GM12878 (cell line): ENCODE measurements at regions not wholly inside any gene's neighbourhood (a gene's known extent, or its start where the extent isn't known, plus 50 kb on each side); places are given as distances from the start of the nearest gene placed in this dataset.

ENCODE experiments used
- ATAC-seq: fragments of 200-7000 bp; cut with Tn5 transposase; 3 replicates; pipeline ENCODE4 v1.9.1; 2020; ENCODE audit warnings: mild to moderate bottlenecking, moderate library complexity
- BruUV-seq: library from RNA; stranded (reverse); fragments of 400-500 nt; replicated peaks from 2 replicates; lab custom pipeline; 2021; lab: Mats Ljungman, UMichigan
- CTCF ChIA-PET: fragments of 300-600 bp; sonication (Branson Sonifier 250); formaldehyde crosslinking; extraction: SDS; loops from one replicate; lab custom pipeline; 2021; ENCODE audit warnings: inconsistent platforms; lab: Yijun Ruan, JAX
- POLR2A ChIA-PET: fragments of 350-600 bp; formaldehyde crosslinking; extraction: SDS; loops from one replicate; lab custom pipeline; 2021; ENCODE audit warnings: inconsistent platforms; lab: Charles Lee
- RAD21 ChIA-PET: fragments of 300-600 bp; sonication (Branson Sonifier 250); formaldehyde crosslinking; loops from one replicate; lab custom pipeline; 2023; ENCODE audit warnings: antibody characterized with exemption; ENCODE audit not compliant: unreplicated experiment; lab: Charles Lee
- SMC1A ChIA-PET: fragments of 300-600 bp; sonication (Branson Sonifier 250); formaldehyde crosslinking; loops from one replicate; lab custom pipeline; 2023; ENCODE audit not compliant: unreplicated experiment, uncharacterized antibody; lab: Charles Lee
- DNase-seq: peaks from one replicate; pipeline ENCODE4 v3.0.0-alpha.2; 2011; ENCODE audit warnings: low read depth, low spot score
- FAIRE-seq: peaks from 3 replicates; lab custom pipeline; 2011; peaks lifted over from hg19 to GRCh38; lab: Jason Lieb, UNC
- H2AFZ ChIP-seq: 2 replicates; pipeline ENCODE4 v1.6.0; 2011; ENCODE audit warnings: low read depth, low read length, control low read depth; ENCODE audit not compliant: control insufficient read depth
- H3K27ac ChIP-seq: 2 replicates; pipeline ENCODE4 v1.5.1; 2011; ENCODE audit warnings: control low read depth; ENCODE audit not compliant: control insufficient read depth, insufficient read depth
- H3K27me3 ChIP-seq, 2 experiments: replicated peaks in 1 of 2; 2 replicates each; pipeline versions ENCODE4 v1.6.0 to v1.6.1; 2011; ENCODE audit warnings: low read length in 1 of 2; ENCODE audit not compliant: control insufficient read depth in 2 of 2, insufficient read depth in 2 of 2
- H3K36me3 ChIP-seq, 2 experiments: 2 replicates each; pipeline ENCODE4 v1.5.1; 2011; ENCODE audit warnings: low read length in 1 of 2; ENCODE audit not compliant: control insufficient read depth in 2 of 2, insufficient read depth in 2 of 2
- H3K4me1 ChIP-seq: 2 replicates; pipeline ENCODE4 v1.6.1; 2011; ENCODE audit warnings: mild to moderate bottlenecking, low read length, moderate library complexity, mixed read lengths; ENCODE audit not compliant: control insufficient read depth, insufficient read depth
- H3K4me2 ChIP-seq: 2 replicates; pipeline ENCODE4 v1.6.0; 2011; ENCODE audit warnings: control low read depth; ENCODE audit not compliant: control insufficient read depth, insufficient read depth
- H3K4me3 ChIP-seq: fragments of 200-600 bp; sonication (generic); 2 replicates; pipeline ENCODE4 v1.5.1; 2016
- H3K79me2 ChIP-seq: 2 replicates; pipeline ENCODE4 v1.6.0; 2011; ENCODE audit warnings: low read length; ENCODE audit not compliant: control insufficient read depth, insufficient read depth
- H3K9ac ChIP-seq: 2 replicates; pipeline ENCODE4 v1.8.0; 2011; ENCODE audit warnings: low read length, control low read depth, mixed read lengths; ENCODE audit not compliant: control insufficient read depth, insufficient read depth
- H3K9me3 ChIP-seq: replicated peaks from 3 replicates; pipeline ENCODE4 v1.5.1; 2011; ENCODE audit warnings: mild to moderate bottlenecking, low read length; ENCODE audit not compliant: control insufficient read depth, insufficient read depth
- H4K20me1 ChIP-seq: 2 replicates; pipeline ENCODE4 v1.6.0; 2011; ENCODE audit not compliant: control insufficient read depth, insufficient read depth
- BCL3 ChIP-seq: IDR thresholded peaks from 2 replicates; pipeline ENCODE4 v1.6.1; 2011; ENCODE audit warnings: borderline replicate concordance, low read depth, mild to moderate bottlenecking, moderate library complexity, low read length; ENCODE audit not compliant: insufficient read depth, poor library complexity, severe bottlenecking
- CBX3 ChIP-seq: fragments of 200-600 bp; sonication (generic); IDR thresholded peaks from 2 replicates; pipeline ENCODE4 v1.6.1; 2016; ENCODE audit warnings: low read depth, borderline replicate concordance
- EED ChIP-seq: sonication (generic); IDR thresholded peaks from 2 replicates; pipeline ENCODE4 v1.6.1; 2016; ENCODE audit warnings: antibody characterized with exemption, low read depth
- IRF4 ChIP-seq: IDR thresholded peaks from 2 replicates; pipeline ENCODE4 v1.6.1; 2011; ENCODE audit warnings: low read depth, low read length
- MXI1 ChIP-seq: fragments of 150-350 bp; IDR thresholded peaks from 2 replicates; pipeline ENCODE4 v1.6.1; 2011; ENCODE audit warnings: low read depth, mild to moderate bottlenecking, inconsistent platforms, low read length, improper control_type of control experiment
- SRF ChIP-seq, 2 experiments: IDR thresholded peaks; 2 replicates each; pipeline ENCODE4 v1.6.1; 2011; ENCODE audit warnings: low read depth in 2 of 2, low read length in 2 of 2, mild to moderate bottlenecking in 1 of 2, moderate library complexity in 1 of 2
- STAT1 ChIP-seq: fragments of 450-650 bp; conservative IDR thresholded peaks from 2 replicates; pipeline ENCODE4 v1.6.1; 2014; ENCODE audit warnings: antibody characterized with exemption, mild to moderate bottlenecking
- USF2 ChIP-seq: IDR thresholded peaks from 2 replicates; pipeline ENCODE4 v1.6.1; 2011; ENCODE audit warnings: low read depth, low read length, improper control_type of control experiment, borderline replicate concordance
- ZNF207 ChIP-seq: fragments of 450-650 bp; IDR thresholded peaks from 2 replicates; pipeline ENCODE4 v1.6.1; 2014; ENCODE audit warnings: antibody characterized with exemption, mild to moderate bottlenecking, borderline replicate concordance
- ZNF217 ChIP-seq: fragments of 450-650 bp; IDR thresholded peaks from 2 replicates; pipeline ENCODE4 v1.6.1; 2017; ENCODE audit warnings: antibody characterized with exemption, mild to moderate bottlenecking
- WGBS: methylation state at CpG from one replicate; pipeline ENCODE4 v1.1.6; 2016; ENCODE audit warnings: low lambda C conversion rate; ENCODE audit not compliant: insufficient replicate concordance, insufficient coverage; ENCODE audit errors: missing lambda C conversion rate; 5-methylcytosine and 5-hydroxymethylcytosine counted together
- in situ Hi-C: fragments of 300-500 bp; cut with MboI; formaldehyde crosslinking; loops from 9 replicates; pipeline ENCODE4 v1.14.3; 2018; ENCODE audit warnings: mixed read lengths
- intact Hi-C: fragments of 100-400 bp; cut with micrococcal nuclease; formaldehyde crosslinking; loops from one replicate; pipeline ENCODE4 v1.14.2; 2022; ENCODE audit not compliant: unreplicated experiment
- TF ChIP-seq, protein P1 (sequence below): fragments of 450-650 bp; IDR thresholded peaks from 2 replicates; pipeline ENCODE4 v1.6.1; 2017; ENCODE audit warnings: mild to moderate bottlenecking, moderate library complexity

DNA sequence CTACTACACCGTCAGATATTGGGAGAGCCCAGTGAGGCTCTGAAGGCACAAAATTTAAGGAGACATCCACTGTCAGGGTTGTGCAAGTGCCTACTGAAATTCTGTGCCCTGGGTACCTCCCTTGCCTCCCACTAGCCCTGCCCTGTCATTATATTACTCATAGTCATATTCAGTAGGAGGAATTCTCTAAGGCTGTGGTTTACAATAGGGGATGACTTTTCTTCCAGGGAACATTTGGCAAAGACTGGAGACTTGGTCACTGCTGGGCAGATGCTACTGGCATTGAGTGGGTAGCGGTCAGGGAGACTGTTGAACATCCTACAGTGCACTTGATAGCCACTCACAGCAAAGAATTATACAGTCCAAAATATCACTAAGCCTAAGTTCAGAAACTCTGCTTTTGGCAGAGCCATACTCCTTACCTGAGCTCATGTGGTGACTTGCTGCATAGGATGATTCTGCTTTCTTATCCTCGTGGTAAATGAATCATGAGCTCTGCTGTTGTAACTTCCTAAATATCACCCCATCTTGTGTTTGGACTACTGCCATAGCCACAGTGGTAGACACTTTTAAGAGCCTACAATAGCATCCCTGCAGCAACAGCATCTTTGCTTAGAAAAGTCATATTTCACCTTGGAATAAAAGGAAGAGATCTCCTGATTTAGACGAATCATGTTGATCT lies 563.4 kb upstream of the PLXNA2 start:
- H2AFZ ChIP-seq, result no peak overlapping the region
- H4K20me1 ChIP-seq, result no peaks in the 10 kb centered on the region
- H3K4me3 ChIP-seq, result no peak overlapping the region
- no peak for TF ChIP-seq SRF (IDR thresholded peaks at IDR 0.05; ENCODE audit: low read depth in 2 of 2, low read length in 2 of 2)
- TF ChIP-seq ZNF217, result no peak
- POLR2A ChIA-PET, result no interaction called here
- WGBS, result 13% methylated on average over 4 of the region's 4 CpGs
- H3K9ac ChIP-seq, result no peak overlapping the region
- CTCF ChIA-PET, result no interaction called here
- no peaks in the 10 kb centered on the region for H3K9me3 ChIP-seq
- ATAC-seq, result no peak
- H3K27me3 ChIP-seq, result no peaks in the 10 kb centered on the region
- DNase-seq, result no peak
- H3K27ac ChIP-seq, result no peak overlapping the region
- RAD21 ChIA-PET, result interaction anchor here (0.5 kb wide), 1 partner anchor 1250 kb away, joined by 3 read pairs; no protein-coding TSS in a partner anchor
- H3K4me1 ChIP-seq, result no peaks in the 10 kb centered on the region
- H3K79me2 ChIP-seq, result no peaks in the 10 kb centered on the region
- intact Hi-C loops, result no loop called here
- no peaks in the 10 kb centered on the region for H3K36me3 ChIP-seq
- BruUV-seq, result no TSS peak
- no peak for FAIRE-seq
- H3K4me2 ChIP-seq, result no peak overlapping the region
- SMC1A ChIA-PET, result no interaction called here
- in situ Hi-C loops, result no loop called here

DNA sequence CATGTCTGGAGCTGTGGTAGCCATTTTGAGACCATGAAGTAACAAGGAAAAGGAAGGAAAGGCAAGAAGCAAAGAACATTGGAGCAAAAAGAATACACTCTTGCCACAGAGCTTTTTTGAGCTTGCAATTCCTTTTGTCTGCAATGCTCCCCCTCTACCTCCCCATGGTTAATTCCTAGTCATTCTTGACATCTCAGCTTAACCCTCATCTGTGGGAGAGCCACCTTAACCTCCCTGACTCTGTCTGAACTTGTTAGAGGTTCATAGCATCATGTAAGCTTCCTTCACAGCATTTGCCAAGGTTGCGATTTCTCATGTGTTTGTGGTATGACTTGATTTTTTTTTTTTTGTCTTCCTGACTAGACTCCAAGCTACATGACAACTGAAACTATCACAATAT lies 564.1 kb upstream of the PLXNA2 start:
- CTCF ChIA-PET, result no interaction called here
- POLR2A ChIA-PET, result no interaction called here
- TF ChIP-seq ZNF207 (no peak), EED (no peak), STAT1 (no peak), MXI1 (no peak), IRF4 (no peak), BCL3 (no peak), USF2 (no peak), CBX3 (no peak)
- TF ChIP-seq, protein P1, sequence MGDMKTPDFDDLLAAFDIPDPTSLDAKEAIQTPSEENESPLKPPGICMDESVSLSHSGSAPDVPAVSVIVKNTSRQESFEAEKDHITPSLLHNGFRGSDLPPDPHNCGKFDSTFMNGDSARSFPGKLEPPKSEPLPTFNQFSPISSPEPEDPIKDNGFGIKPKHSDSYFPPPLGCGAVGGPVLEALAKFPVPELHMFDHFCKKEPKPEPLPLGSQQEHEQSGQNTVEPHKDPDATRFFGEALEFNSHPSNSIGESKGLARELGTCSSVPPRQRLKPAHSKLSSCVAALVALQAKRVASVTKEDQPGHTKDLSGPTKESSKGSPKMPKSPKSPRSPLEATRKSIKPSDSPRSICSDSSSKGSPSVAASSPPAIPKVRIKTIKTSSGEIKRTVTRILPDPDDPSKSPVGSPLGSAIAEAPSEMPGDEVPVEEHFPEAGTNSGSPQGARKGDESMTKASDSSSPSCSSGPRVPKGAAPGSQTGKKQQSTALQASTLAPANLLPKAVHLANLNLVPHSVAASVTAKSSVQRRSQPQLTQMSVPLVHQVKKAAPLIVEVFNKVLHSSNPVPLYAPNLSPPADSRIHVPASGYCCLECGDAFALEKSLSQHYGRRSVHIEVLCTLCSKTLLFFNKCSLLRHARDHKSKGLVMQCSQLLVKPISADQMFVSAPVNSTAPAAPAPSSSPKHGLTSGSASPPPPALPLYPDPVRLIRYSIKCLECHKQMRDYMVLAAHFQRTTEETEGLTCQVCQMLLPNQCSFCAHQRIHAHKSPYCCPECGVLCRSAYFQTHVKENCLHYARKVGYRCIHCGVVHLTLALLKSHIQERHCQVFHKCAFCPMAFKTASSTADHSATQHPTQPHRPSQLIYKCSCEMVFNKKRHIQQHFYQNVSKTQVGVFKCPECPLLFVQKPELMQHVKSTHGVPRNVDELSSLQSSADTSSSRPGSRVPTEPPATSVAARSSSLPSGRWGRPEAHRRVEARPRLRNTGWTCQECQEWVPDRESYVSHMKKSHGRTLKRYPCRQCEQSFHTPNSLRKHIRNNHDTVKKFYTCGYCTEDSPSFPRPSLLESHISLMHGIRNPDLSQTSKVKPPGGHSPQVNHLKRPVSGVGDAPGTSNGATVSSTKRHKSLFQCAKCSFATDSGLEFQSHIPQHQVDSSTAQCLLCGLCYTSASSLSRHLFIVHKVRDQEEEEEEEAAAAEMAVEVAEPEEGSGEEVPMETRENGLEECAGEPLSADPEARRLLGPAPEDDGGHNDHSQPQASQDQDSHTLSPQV, result no peak

More for the DNA sequence above, 564.1 kb upstream of the PLXNA2 start:
- no peaks in the 10 kb centered on the region for H4K20me1 ChIP-seq
- ATAC-seq (no peak), FAIRE-seq (no peak), DNase-seq (no peak)
- no peaks in the 10 kb centered on the region for H3K4me1 ChIP-seq
- H3K79me2 ChIP-seq, result no peaks in the 10 kb centered on the region
- H3K4me2 ChIP-seq, result no peak overlapping the region
- no TSS peak for BruUV-seq
- ChIA-PET SMC1A (no interaction called here), RAD21 (interaction anchor here (0.5 kb wide), 1 partner anchor 1250 kb away, joined by 3 read pairs; no protein-coding TSS in a partner anchor)
- H3K9ac ChIP-seq, result no peak overlapping the region
- no peak overlapping the region for H2AFZ ChIP-seq
- 54% methylated on average over 1 of the region's 1 CpG for WGBS
- H3K36me3 ChIP-seq, result no peaks in the 10 kb centered on the region
- H3K9me3 ChIP-seq, result no peaks in the 10 kb centered on the region
- in situ Hi-C loops (no loop called here), intact Hi-C loops (no loop called here)
- H3K27ac ChIP-seq, result no peak overlapping the region
- H3K27me3 ChIP-seq, result 0 out of 4 replicates have a peak, but pooled peaks cover 0 to 1% of the 10 kb centered on the region in 2 experiments
- no peak overlapping the region for H3K4me3 ChIP-seq
